H1 (cell line): ENCODE measurements at regions not wholly inside any gene's neighbourhood (a gene's known extent, or its start where the extent isn't known, plus 50 kb on each side); places are given as distances from the start of the nearest gene placed in this dataset.

Experiments
- CTCF ChIA-PET: fragments of 300-600 bp; sonication (Branson Sonifier 250); formaldehyde crosslinking; loops from one replicate; lab custom pipeline; 2021; ENCODE audit not compliant: partially characterized antibody; lab: Charles Lee
- POLR2A ChIA-PET: fragments of 300-600 bp; sonication (Branson Sonifier 250); formaldehyde crosslinking; loops from one replicate; lab custom pipeline; 2021; ENCODE audit warnings: inconsistent platforms; ENCODE audit not compliant: partially characterized antibody; lab: Charles Lee
- DNase-seq, 2 experiments: peaks; one replicate each; pipeline versions ENCODE4 v3.0.0 to v3.0.0-alpha.2; 2010 to 2022; ENCODE audit warnings: low spot score in 2 of 2, low read depth in 1 of 2, mixed read lengths in 1 of 2
- FAIRE-seq: peaks from 2 replicates; lab custom pipeline; 2011; peaks lifted over from hg19 to GRCh38; lab: Jason Lieb, UNC
- H2AFZ ChIP-seq: 2 replicates; pipeline ENCODE4 v1.8.1; 2012; ENCODE audit warnings: low read length, inconsistent platforms
- H2AK5ac ChIP-seq: 2 replicates; pipeline ENCODE4 v1.6.1; 2013; ENCODE audit warnings: low read depth, low read length
- H2BK120ac ChIP-seq: replicated peaks from 2 replicates; pipeline ENCODE3; 2013; ENCODE audit warnings: low read depth, low read length, inconsistent platforms
- H2BK12ac ChIP-seq: 2 replicates; pipeline ENCODE4 v1.6.1; 2013; ENCODE audit warnings: low read depth, low read length
- H2BK15ac ChIP-seq: 2 replicates; pipeline ENCODE4 v1.6.1; 2013; ENCODE audit warnings: low read length
- H2BK20ac ChIP-seq: 2 replicates; pipeline ENCODE4 v1.6.1; 2013; ENCODE audit warnings: low read length
- H2BK5ac ChIP-seq: 2 replicates; pipeline ENCODE4 v1.6.1; 2013; ENCODE audit warnings: low read depth, low read length
- H3K14ac ChIP-seq: 2 replicates; pipeline ENCODE4 v1.6.1; 2013; ENCODE audit warnings: inconsistent platforms; ENCODE audit not compliant: insufficient read length
- H3K18ac ChIP-seq: 2 replicates; pipeline ENCODE4 v1.6.1; 2013; ENCODE audit warnings: low read length; ENCODE audit errors: extremely low read depth
- H3K23ac ChIP-seq: 2 replicates; pipeline ENCODE4 v1.6.1; 2013; ENCODE audit warnings: inconsistent platforms; ENCODE audit not compliant: insufficient read length
- H3K23me2 ChIP-seq: 2 replicates; pipeline ENCODE4 v1.6.1; 2013; ENCODE audit warnings: low read depth, low read length
- H3K27ac ChIP-seq: 2 replicates; pipeline ENCODE4 v1.6.1; 2011; ENCODE audit warnings: low read depth, low read length, inconsistent platforms
- H3K27me3 ChIP-seq, 4 experiments: replicated peaks in 1 of 4; 1 replicate in 1 of 4; 2 replicates in 3 of 4; pipeline versions ENCODE4 v1.6.1 to v1.8.1; 2011 to 2013; ENCODE audit warnings: low read length in 3 of 4, mild to moderate bottlenecking in 3 of 4, inconsistent platforms in 2 of 4, mixed read lengths in 2 of 4, moderate library complexity in 1 of 4; ENCODE audit not compliant: control insufficient read depth in 3 of 4, insufficient read depth in 3 of 4; ENCODE audit errors: extremely low read depth in 1 of 4
- H3K36me3 ChIP-seq, 4 experiments: 2 replicates each; pipeline versions ENCODE4 v1.6.1 to v1.8.1; 2011 to 2013; ENCODE audit warnings: mild to moderate bottlenecking in 4 of 4, low read length in 3 of 4, moderate library complexity in 2 of 4, control low read depth in 1 of 4, inconsistent platforms in 1 of 4; ENCODE audit not compliant: insufficient read depth in 4 of 4, control insufficient read depth in 2 of 4
- H3K4ac ChIP-seq: replicated peaks from 2 replicates; pipeline ENCODE3; 2013; ENCODE audit warnings: low read length, low read depth, mixed read lengths, inconsistent platforms; ENCODE audit not compliant: insufficient read length
- H3K4me1 ChIP-seq, 4 experiments: replicated peaks in 1 of 4; 1 replicate in 1 of 4; 2 replicates in 3 of 4; pipeline versions ENCODE4 v1.6.1 to v1.8.1; 2011 to 2013; ENCODE audit warnings: low read length in 3 of 4, inconsistent platforms in 2 of 4, mixed read lengths in 1 of 4; ENCODE audit not compliant: insufficient read depth in 4 of 4, control insufficient read depth in 3 of 4
- H3K4me2 ChIP-seq, 2 experiments: 2 replicates each; pipeline versions ENCODE4 v1.6.1 to v1.8.1; 2011 to 2013; ENCODE audit warnings: low read depth in 2 of 2, low read length in 2 of 2, control low read depth in 1 of 2, inconsistent platforms in 1 of 2, mild to moderate bottlenecking in 1 of 2; ENCODE audit not compliant: insufficient read depth in 1 of 2
- H3K4me3 ChIP-seq, 4 experiments: fragments of 200-600, 300-600 bp in 1 of 4; sonication (generic), shearing (Covaris generic), sonication (Bioruptor Twin) in 1 of 4; 2 replicates each; pipeline versions ENCODE4 v1.5.1 to v1.8.1; 2011 to 2016; ENCODE audit warnings: low read length in 4 of 4, low read depth in 3 of 4, control low read depth in 2 of 4, inconsistent platforms in 2 of 4, mild to moderate bottlenecking in 2 of 4, mixed read lengths in 1 of 4, moderate library complexity in 1 of 4; ENCODE audit not compliant: insufficient read depth in 2 of 4; ENCODE audit errors: extremely low read depth in 1 of 4
- H3K56ac ChIP-seq: replicated peaks from 2 replicates; pipeline ENCODE3; 2013; ENCODE audit warnings: low read depth, mild to moderate bottlenecking, mixed read lengths, low read length, inconsistent platforms; ENCODE audit not compliant: insufficient read length
- H3K79me1 ChIP-seq: 2 replicates; pipeline ENCODE4 v1.6.1; 2013; ENCODE audit warnings: low read depth, low read length, control low read depth
- H3K79me2 ChIP-seq, 2 experiments: 2 replicates each; pipeline versions ENCODE4 v1.6.1 to v1.8.1; 2012 to 2013; ENCODE audit warnings: low read length in 2 of 2, mild to moderate bottlenecking in 2 of 2, inconsistent platforms in 1 of 2; ENCODE audit not compliant: insufficient read depth in 2 of 2, control insufficient read depth in 1 of 2
- H3K9ac ChIP-seq, 4 experiments: replicated peaks in 1 of 4; 1 replicate in 1 of 4; 2 replicates in 3 of 4; pipeline versions ENCODE4 v1.6.1 to v1.8.1; 2011 to 2013; ENCODE audit warnings: low read depth in 3 of 4, low read length in 3 of 4, control low read depth in 2 of 4, mild to moderate bottlenecking in 2 of 4, moderate library complexity in 2 of 4, inconsistent platforms in 1 of 4; ENCODE audit errors: extremely low read depth in 1 of 4
- H3K9me3 ChIP-seq, 2 experiments: 2 replicates each; pipeline versions ENCODE4 v1.6.1 to v1.8.1; 2012 to 2013; ENCODE audit warnings: mild to moderate bottlenecking in 2 of 2, moderate library complexity in 2 of 2, control low read depth in 1 of 2, inconsistent platforms in 1 of 2, low read depth in 1 of 2, low read length in 1 of 2, mixed read lengths in 1 of 2; ENCODE audit not compliant: insufficient read depth in 2 of 2
- H4K20me1 ChIP-seq, 2 experiments: replicated peaks in 1 of 2; 2 replicates each; pipeline versions ENCODE3 to v1.8.1; 2011 to 2013; ENCODE audit warnings: inconsistent platforms in 2 of 2, low read length in 2 of 2, mild to moderate bottlenecking in 1 of 2; ENCODE audit not compliant: insufficient read depth in 2 of 2, control insufficient read depth in 1 of 2
- H4K5ac ChIP-seq: 2 replicates; pipeline ENCODE4 v1.6.1; 2013; ENCODE audit warnings: low read length, low read depth, mixed read lengths, inconsistent platforms; ENCODE audit not compliant: insufficient read length
- H4K8ac ChIP-seq: 2 replicates; pipeline ENCODE4 v1.8.0; 2013; ENCODE audit warnings: mild to moderate bottlenecking, moderate library complexity, low read length, inconsistent platforms; ENCODE audit not compliant: insufficient read depth; ENCODE audit errors: extremely low read depth
- H4K91ac ChIP-seq: replicated peaks from 2 replicates; pipeline ENCODE3; 2013; ENCODE audit warnings: low read length, mixed read lengths, inconsistent platforms; ENCODE audit not compliant: insufficient read length
- CBX8 ChIP-seq: fragments of 300-800, 300-1000 bp; sonication (generic); IDR thresholded peaks from 2 replicates; pipeline ENCODE4 v1.7.1; 2016; ENCODE audit warnings: low read depth, low read length, borderline replicate concordance
- CHD1 ChIP-seq: IDR thresholded peaks from 2 replicates; pipeline ENCODE4 v1.6.1; 2012; ENCODE audit warnings: low read depth, low read length, improper control_type of control experiment
- POLR2AphosphoS5 ChIP-seq: IDR thresholded peaks from 2 replicates; pipeline ENCODE4 v1.6.1; 2011; ENCODE audit warnings: low read depth, low read length
- SP2 ChIP-seq: IDR thresholded peaks from 2 replicates; pipeline ENCODE4 v1.6.1; 2012; ENCODE audit warnings: mild to moderate bottlenecking, low read length, inconsistent platforms
- WGBS, 2 experiments: shearing (Covaris generic) in 1 of 2; methylation state at CpG; one replicate each; pipeline versions ENCODE4 v1.1.6 to v1.1.7; 2013 to 2015; ENCODE audit warnings: low lambda C conversion rate in 2 of 2, mixed read lengths in 2 of 2, inconsistent platforms in 1 of 2, low coverage in 1 of 2, missing lambda C conversion rate in 1 of 2; ENCODE audit not compliant: insufficient replicate concordance in 2 of 2, insufficient coverage in 1 of 2, insufficient read length in 1 of 2; ENCODE audit errors: extremely low coverage in 1 of 2, missing lambda C conversion rate in 1 of 2; 5-methylcytosine and 5-hydroxymethylcytosine counted together

DNA sequence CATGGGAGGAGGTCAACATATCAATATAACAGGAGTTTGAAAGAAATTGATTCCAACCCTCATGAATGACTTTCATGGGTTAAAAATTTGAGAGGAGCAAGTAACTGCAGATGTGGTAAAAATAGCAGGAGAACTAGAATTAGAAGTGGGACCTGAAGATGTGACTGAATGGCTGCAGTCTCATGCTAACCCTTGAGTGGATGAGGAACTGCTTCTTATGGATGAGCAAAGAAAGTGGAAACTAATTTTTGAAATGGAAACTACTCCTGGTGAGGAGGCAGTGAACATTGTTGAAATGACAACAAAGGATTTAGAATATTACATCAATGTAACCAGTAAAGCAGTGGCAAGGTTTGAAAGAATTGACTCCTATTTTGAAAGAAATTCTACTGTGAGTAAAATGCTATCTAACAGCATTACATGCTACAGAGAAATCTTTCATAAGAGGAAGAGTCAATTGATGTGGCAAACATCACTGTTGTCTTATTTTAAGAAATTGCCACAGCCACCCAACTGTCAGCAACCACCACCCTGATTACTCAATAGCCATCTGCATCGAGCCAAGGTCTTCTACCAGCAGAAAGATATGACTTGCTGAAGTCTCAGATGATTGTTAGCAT, 1683.2 kb downstream of the MAT2B start:
- H4K20me1 ChIP-seq, result no peaks in the 10 kb centered on the region
- H2AK5ac ChIP-seq, result no peak overlapping the region
- TF ChIP-seq CBX8, result no peak
- no peak for TF ChIP-seq POLR2AphosphoS5
- TF ChIP-seq SP2, result no peak
- TF ChIP-seq CHD1, result no peak
- H4K91ac ChIP-seq, result no peak overlapping the region
- H2BK12ac ChIP-seq, result no peak overlapping the region
- H3K4ac ChIP-seq, result no peak overlapping the region
- H3K27me3 ChIP-seq, result no peaks in the 10 kb centered on the region
- H2BK5ac ChIP-seq, result no peak overlapping the region
- H2BK15ac ChIP-seq, result no peak overlapping the region
- H3K23ac ChIP-seq, result no peak overlapping the region
- no peak for FAIRE-seq
- H3K27ac ChIP-seq, result no peak overlapping the region
- no peaks in the 10 kb centered on the region for H3K23me2 ChIP-seq
- ChIA-PET POLR2A (no interaction called here), CTCF (interaction anchor here (0.7 to 0.9 kb wide), 2 partner anchors 19 to 143 kb away, joined by 3 to 4 read pairs; no protein-coding TSS in a partner anchor)
- no peak overlapping the region for H3K56ac ChIP-seq
- H3K9me3 ChIP-seq, result peaks cover 2 to 10% of the 10 kb centered on the region in 2 experiments; a peak in 1 of 4 replicates
- H2BK120ac ChIP-seq, result no peak overlapping the region
- H3K79me2 ChIP-seq, result no peaks in the 10 kb centered on the region
- no peak for DNase-seq
- H3K14ac ChIP-seq, result no peak overlapping the region
- H3K18ac ChIP-seq, result no peak overlapping the region
- no peak overlapping the region for H3K4me3 ChIP-seq
- no peak overlapping the region for H2BK20ac ChIP-seq
- 83% methylated on average over 1 of the region's 1 CpG; no CpG with 5 or more reads in 1 of the 2 experiments for WGBS, 2 experiments
- H3K4me2 ChIP-seq, result no peak overlapping the region
- no peak overlapping the region for H3K9ac ChIP-seq
- no peaks in the 10 kb centered on the region for H3K79me1 ChIP-seq
- no peak overlapping the region for H4K8ac ChIP-seq
- no peaks in the 10 kb centered on the region for H3K4me1 ChIP-seq
- no peak overlapping the region; the same call in 1 of the 2 replicates for H2AFZ ChIP-seq
- H4K5ac ChIP-seq, result no peak overlapping the region
- H3K36me3 ChIP-seq, result no peaks in the 10 kb centered on the region
